Thyroid gland (tissue), 4 donors: ENCODE measurements at regions not wholly inside any gene's neighbourhood (a gene's known extent, or its start where the extent isn't known, plus 50 kb on each side); places are given as distances from the start of the nearest gene placed in this dataset.
"Not testable (repeated sequence)": the region's sequence is repeated elsewhere in the genome, so short reads cannot be mapped to it uniquely, and the experiment has no call there.

ENCODE experiments used
- DNase-seq, 2 donors: peaks; one replicate each; pipeline ENCODE4 v3.0.0-alpha.2; 2019
- H3K27ac ChIP-seq, 3 donors: fragments of 200-600 bp; sonication (generic); 1 replicate in 2 of 3; 2 replicates in 1 of 3; pipeline ENCODE4 v1.5.1; 2016 to 2019; ENCODE audit warnings: mild to moderate bottlenecking in 1 of 3, moderate library complexity in 1 of 3
- H3K27me3 ChIP-seq: fragments of 200-600 bp; sonication (generic); one replicate; pipeline ENCODE4 v1.5.1; 2019
- H3K36me3 ChIP-seq, 2 donors: fragments of 200-600 bp; sonication (generic); one replicate each; pipeline ENCODE4 v1.5.1; 2016 to 2019
- H3K4me1 ChIP-seq, 2 donors: fragments of 200-600 bp; sonication (generic); one replicate each; pipeline ENCODE4 v1.5.1; 2017 to 2019
- H3K4me3 ChIP-seq, 3 donors: fragments of 200-600 bp; sonication (generic); replicated peaks in 1 of 3; 1 replicate in 2 of 3; 2 replicates in 1 of 3; pipeline ENCODE4 v1.5.1; 2016; ENCODE audit warnings: mild to moderate bottlenecking in 1 of 3
- H3K9me3 ChIP-seq: fragments of 200-600 bp; sonication (generic); one replicate; pipeline ENCODE4 v1.5.1; 2017
- CTCF ChIP-seq, 6 experiments: fragments of 200-600 bp in 3 of 6; fragments of 450-650 bp in 3 of 6; sonication (generic) in 3 of 6; IDR thresholded peaks; one replicate each; pipeline ENCODE4 v1.5.1; 2016 to 2019; ENCODE audit warnings: antibody characterized with exemption in 6 of 6, mild to moderate bottlenecking in 2 of 6, inconsistent platforms in 1 of 6, moderate library complexity in 1 of 6
- POLR2A ChIP-seq, 2 donors: fragments of 450-650 bp; IDR thresholded peaks; one replicate each; pipeline ENCODE4 v1.6.1; 2017; ENCODE audit warnings: antibody characterized with exemption in 2 of 2, mild to moderate bottlenecking in 2 of 2, moderate library complexity in 1 of 2
- WGBS, 2 donors: methylation state at CpG; one replicate each; pipeline ENCODE4 v1.1.5; 2017; 5-methylcytosine and 5-hydroxymethylcytosine counted together
- intact Hi-C: fragments of 100-400 bp; cut with DNase I; formaldehyde crosslinking; loops from one replicate; pipeline ENCODE4 v1.15.1; 2023

- H3K27ac ChIP-seq, result no peak overlapping the region
- H3K4me1 ChIP-seq, result no peaks in the 10 kb centered on the region
- H3K27me3 ChIP-seq, result no peaks in the 10 kb centered on the region
- TF ChIP-seq POLR2A (IDR thresholded peaks at IDR 0.05), result no peak
- TF ChIP-seq CTCF (IDR thresholded peaks at IDR 0.05), result no peak
- H3K4me3 ChIP-seq, result no peak overlapping the region
- DNase-seq, result no peak
- intact Hi-C loops, result no loop called here
- 68 to 70% methylated on average over 11 of the region's 11 CpGs for WGBS, 2 donors
- H3K36me3 ChIP-seq, result no peaks in the 10 kb centered on the region
- H3K9me3 ChIP-seq, result no peaks in the 10 kb centered on the region
These were observed 534.8 kb upstream of the CDH7 start for GRCh38 chr18:65215865-65216466.

- intact Hi-C loops, result no loop called here
- 90 to 93% methylated on average over 3 of the region's 3 CpGs for WGBS, 2 donors
- DNase-seq, result no peak
These were observed 536.4 kb upstream of the CDH7 start for GRCh38 chr18:65214456-65214855.

GRCh38 chr18:65206551-65207260, 544.1 kb upstream of the CDH7 start:
- no peaks in the 10 kb centered on the region for H3K27me3 ChIP-seq
- no peaks in the 10 kb centered on the region for H3K36me3 ChIP-seq
- TF ChIP-seq CTCF (IDR thresholded peaks at IDR 0.05) (no peak), POLR2A (IDR thresholded peaks at IDR 0.05) (no peak)
- 86 to 93% methylated on average over 19 to 24 of the region's 24 CpGs for WGBS, 2 donors
- no peak overlapping the region for H3K27ac ChIP-seq
- H3K4me1 ChIP-seq, result no peaks in the 10 kb centered on the region
- no peak overlapping the region for H3K4me3 ChIP-seq
- intact Hi-C loops, result no loop called here
- H3K9me3 ChIP-seq, result no peaks in the 10 kb centered on the region
- DNase-seq, result peak in 1 of 2 donors; percentile 2

More at GRCh38 chr18:65214456-65214855, 536.4 kb upstream of the CDH7 start:
- Histone ChIP-seq H3K9me3 (no peaks in the 10 kb centered on the region), H3K27me3 (no peaks in the 10 kb centered on the region), H3K4me3 (no peak overlapping the region), H3K36me3 (no peaks in the 10 kb centered on the region), H3K4me1 (no peaks in the 10 kb centered on the region), H3K27ac (no peak overlapping the region)
- no peak for TF ChIP-seq CTCF (IDR thresholded peaks at IDR 0.05)
- TF ChIP-seq POLR2A (IDR thresholded peaks at IDR 0.05), result no peak

GRCh38 chr18:65202091-65202490, 548.7 kb upstream of the CDH7 start:
- Histone ChIP-seq H3K4me3 (no peak overlapping the region), H3K27ac (no peak overlapping the region), H3K27me3 (no peaks in the 10 kb centered on the region), H3K4me1 (no peaks in the 10 kb centered on the region), H3K9me3 (no peaks in the 10 kb centered on the region), H3K36me3 (no peaks in the 10 kb centered on the region)
- intact Hi-C loops, result no loop called here
- DNase-seq, result no peak
- WGBS, 2 donors, result 91 to 94% methylated on average over 4 of the region's 4 CpGs
- no peak for TF ChIP-seq POLR2A (IDR thresholded peaks at IDR 0.05)
- TF ChIP-seq CTCF (IDR thresholded peaks at IDR 0.05), result no peak

- no peak overlapping the region for H3K4me3 ChIP-seq
- intact Hi-C loops, result no loop called here
- H3K36me3 ChIP-seq, result no peaks in the 10 kb centered on the region
- no peaks in the 10 kb centered on the region for H3K9me3 ChIP-seq
- no peaks in the 10 kb centered on the region for H3K4me1 ChIP-seq
- H3K27ac ChIP-seq, result no peak overlapping the region
- no peak for TF ChIP-seq CTCF (IDR thresholded peaks at IDR 0.05)
- TF ChIP-seq POLR2A (IDR thresholded peaks at IDR 0.05), result no peak
- no peak for DNase-seq
- no peaks in the 10 kb centered on the region for H3K27me3 ChIP-seq
- WGBS, 2 donors, result 95 to 98% methylated on average over 2 of the region's 2 CpGs
These were observed 575.1 kb upstream of the CDH7 start for GRCh38 chr18:65175681-65176080.

GRCh38 chr18:65162086-65162485, 588.7 kb upstream of the CDH7 start:
- H3K27ac ChIP-seq, H3K27me3 ChIP-seq, H3K4me3 ChIP-seq, H3K36me3 ChIP-seq, H3K9me3 ChIP-seq, H3K4me1 ChIP-seq, intact Hi-C loops, DNase-seq: not testable (repeated sequence)
- 94 to 97% methylated on average over 13 of the region's 13 CpGs for WGBS, 2 donors
